Panc1 (cell line): ENCODE measurements at regions not wholly inside any gene's neighbourhood (a gene's known extent, or its start where the extent isn't known, plus 50 kb on each side); places are given as distances from the start of the nearest gene placed in this dataset.

Experiments
- ATAC-seq: fragments of 200-7000 bp; cut with Tn5 transposase; 2 replicates; pipeline ENCODE4 v1.9.1; 2020; ENCODE audit warnings: mild to moderate bottlenecking, moderate library complexity
- BruUV-seq: library from RNA; stranded (reverse); fragments of 400-500 nt; replicated peaks from 2 replicates; lab custom pipeline; 2021; lab: Mats Ljungman, UMichigan
- CTCF ChIA-PET: fragments of 300-600 bp; sonication (Branson Sonifier 250); formaldehyde crosslinking; loops from one replicate; lab custom pipeline; 2022; ENCODE audit warnings: antibody characterized with exemption; lab: Charles Lee
- POLR2A ChIA-PET: fragments of 300-600 bp; sonication (Branson Sonifier 250); formaldehyde crosslinking; loops from one replicate; lab custom pipeline; 2022; ENCODE audit warnings: antibody characterized with exemption; lab: Charles Lee
- DNase-seq: peaks from one replicate; pipeline ENCODE4 v3.0.0-alpha.2; 2010; ENCODE audit warnings: low read depth, low spot score
- H3K27ac ChIP-seq: 2 replicates; pipeline ENCODE4 v1.5.1; 2011; ENCODE audit warnings: mild to moderate bottlenecking, low read length, inconsistent platforms
- H3K27me3 ChIP-seq: fragments of 200-500 bp; sonication (Bioruptor generic); 2 replicates; pipeline ENCODE4 v1.6.0; 2014; ENCODE audit warnings: low read length, inconsistent platforms; ENCODE audit not compliant: control insufficient read depth, insufficient read depth
- H3K36me3 ChIP-seq: fragments of 200-500 bp; sonication (Bioruptor generic); 2 replicates; pipeline ENCODE4 v1.5.1; 2014; ENCODE audit warnings: inconsistent platforms, mild to moderate bottlenecking, low read length, moderate library complexity; ENCODE audit not compliant: control insufficient read depth, insufficient read depth
- H3K4me1 ChIP-seq: 2 replicates; pipeline ENCODE4 v1.5.1; 2011; ENCODE audit warnings: inconsistent platforms, mild to moderate bottlenecking, low read length, moderate library complexity; ENCODE audit not compliant: control insufficient read depth, insufficient read depth
- H3K4me3 ChIP-seq, 2 experiments: 2 replicates each; pipeline ENCODE4 v1.5.1; 2011 to 2012; ENCODE audit warnings: low read depth in 2 of 2, low read length in 2 of 2, mild to moderate bottlenecking in 2 of 2, inconsistent platforms in 1 of 2, moderate library complexity in 1 of 2
- H3K9me3 ChIP-seq: fragments of 200-500 bp; sonication (Bioruptor generic); 2 replicates; pipeline ENCODE4 v1.5.1; 2014; ENCODE audit warnings: low read depth, mild to moderate bottlenecking, inconsistent platforms, low read length, moderate library complexity; ENCODE audit not compliant: control insufficient read depth, insufficient read depth
- CTCF ChIP-seq: fragments of 450-650 bp; IDR thresholded peaks from 2 replicates; pipeline ENCODE4 v1.5.1; 2017; ENCODE audit warnings: mild to moderate bottlenecking
- POLR2AphosphoS5 ChIP-seq: IDR thresholded peaks from 2 replicates; pipeline ENCODE4 v1.6.1; 2012; ENCODE audit warnings: mild to moderate bottlenecking, low read depth, low read length, moderate library complexity
- SIN3A ChIP-seq: IDR thresholded peaks from 2 replicates; pipeline ENCODE4 v1.6.1; 2012; ENCODE audit warnings: low read depth, mild to moderate bottlenecking, low read length, moderate library complexity, borderline replicate concordance; ENCODE audit not compliant: insufficient read depth
- TCF7L2 ChIP-seq: IDR thresholded peaks from 2 replicates; pipeline ENCODE4 v1.6.1; 2011; ENCODE audit warnings: mild to moderate bottlenecking, low read depth, low read length, inconsistent platforms
- in situ Hi-C: cut with HindIII; loops from 2 replicates; pipeline ENCODE4 v1.10.0; 2016; ENCODE audit warnings: low sequenced_read_pairs, low pct_unique_long_range_greater_than_20kb
- intact Hi-C: fragments of 100-400 bp; cut with micrococcal nuclease; formaldehyde crosslinking; loops from one replicate; pipeline ENCODE4 v1.10.0; 2022; ENCODE audit not compliant: unreplicated experiment
- TF ChIP-seq, protein P1 (sequence below), 2 experiments: IDR thresholded peaks; 2 replicates each; pipeline ENCODE4 v1.6.1; 2011 to 2012; ENCODE audit warnings: low read depth in 2 of 2, control low read depth in 1 of 2, low read length in 1 of 2, mild to moderate bottlenecking in 1 of 2, moderate library complexity in 1 of 2; ENCODE audit not compliant: insufficient read depth in 1 of 2

DNA sequence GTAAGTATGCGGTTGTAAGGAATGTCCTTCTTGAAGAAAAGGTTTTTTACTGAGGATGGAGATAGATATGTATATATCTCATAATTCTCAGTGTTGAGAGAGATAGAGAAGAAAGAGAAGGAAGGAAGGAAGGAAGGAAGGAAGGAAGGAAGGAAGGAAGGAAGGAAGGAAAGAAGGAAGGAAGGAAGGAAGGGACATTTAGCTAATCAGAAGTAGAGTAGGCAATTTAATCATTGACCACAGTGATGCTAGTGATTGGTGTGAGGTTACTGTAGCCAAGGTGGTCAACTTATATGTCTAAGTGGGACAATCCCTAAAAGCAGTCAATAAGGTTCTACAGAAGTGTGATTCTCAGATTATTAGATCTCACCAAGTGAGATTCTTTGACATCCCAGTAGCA, 751.8 kb upstream of the CBLB start:
- H3K27ac ChIP-seq = no peak overlapping the region
- BruUV-seq = no TSS peak
- no peak for TF ChIP-seq POLR2AphosphoS5
- in situ Hi-C loops = no loop called here
- H3K4me1 ChIP-seq = no peaks in the 10 kb centered on the region
- ATAC-seq (no peak), DNase-seq (no peak)
- H3K36me3 ChIP-seq = no peaks in the 10 kb centered on the region
- H3K27me3 ChIP-seq = no peaks in the 10 kb centered on the region
- H3K4me3 ChIP-seq = no peak overlapping the region
- intact Hi-C loops = no loop called here
- peaks cover 5% of the 10 kb centered on the region; the same call in 1 of the 2 replicates for H3K9me3 ChIP-seq
- ChIA-PET POLR2A (no interaction called here), CTCF (interaction anchor here (0.6 kb wide), 1 partner anchor 276 kb away, joined by 4 read pairs; no protein-coding TSS in a partner anchor)

- ChIA-PET CTCF (no interaction called here), POLR2A (no interaction called here)
- no TSS peak for BruUV-seq
- Histone ChIP-seq H3K27me3 (no peaks in the 10 kb centered on the region), H3K36me3 (no peaks in the 10 kb centered on the region), H3K4me3 (no peak overlapping the region), H3K4me1 (no peaks in the 10 kb centered on the region), H3K9me3 (peaks cover 5% of the 10 kb centered on the region; the same call in 1 of the 2 replicates), H3K27ac (no peak overlapping the region)
- TF ChIP-seq SIN3A = no peak
- TF ChIP-seq POLR2AphosphoS5 = no peak
- no peak for TF ChIP-seq TCF7L2
- TF ChIP-seq CTCF = no peak
- TF ChIP-seq, protein P1, sequence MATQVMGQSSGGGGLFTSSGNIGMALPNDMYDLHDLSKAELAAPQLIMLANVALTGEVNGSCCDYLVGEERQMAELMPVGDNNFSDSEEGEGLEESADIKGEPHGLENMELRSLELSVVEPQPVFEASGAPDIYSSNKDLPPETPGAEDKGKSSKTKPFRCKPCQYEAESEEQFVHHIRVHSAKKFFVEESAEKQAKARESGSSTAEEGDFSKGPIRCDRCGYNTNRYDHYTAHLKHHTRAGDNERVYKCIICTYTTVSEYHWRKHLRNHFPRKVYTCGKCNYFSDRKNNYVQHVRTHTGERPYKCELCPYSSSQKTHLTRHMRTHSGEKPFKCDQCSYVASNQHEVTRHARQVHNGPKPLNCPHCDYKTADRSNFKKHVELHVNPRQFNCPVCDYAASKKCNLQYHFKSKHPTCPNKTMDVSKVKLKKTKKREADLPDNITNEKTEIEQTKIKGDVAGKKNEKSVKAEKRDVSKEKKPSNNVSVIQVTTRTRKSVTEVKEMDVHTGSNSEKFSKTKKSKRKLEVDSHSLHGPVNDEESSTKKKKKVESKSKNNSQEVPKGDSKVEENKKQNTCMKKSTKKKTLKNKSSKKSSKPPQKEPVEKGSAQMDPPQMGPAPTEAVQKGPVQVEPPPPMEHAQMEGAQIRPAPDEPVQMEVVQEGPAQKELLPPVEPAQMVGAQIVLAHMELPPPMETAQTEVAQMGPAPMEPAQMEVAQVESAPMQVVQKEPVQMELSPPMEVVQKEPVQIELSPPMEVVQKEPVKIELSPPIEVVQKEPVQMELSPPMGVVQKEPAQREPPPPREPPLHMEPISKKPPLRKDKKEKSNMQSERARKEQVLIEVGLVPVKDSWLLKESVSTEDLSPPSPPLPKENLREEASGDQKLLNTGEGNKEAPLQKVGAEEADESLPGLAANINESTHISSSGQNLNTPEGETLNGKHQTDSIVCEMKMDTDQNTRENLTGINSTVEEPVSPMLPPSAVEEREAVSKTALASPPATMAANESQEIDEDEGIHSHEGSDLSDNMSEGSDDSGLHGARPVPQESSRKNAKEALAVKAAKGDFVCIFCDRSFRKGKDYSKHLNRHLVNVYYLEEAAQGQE (IDR thresholded peaks at IDR 0.05; ENCODE audit: insufficient read depth in 1 of 2, low read depth in 2 of 2, low read length in 1 of 2) = no peak
- in situ Hi-C loops = no loop called here
- no peak for DNase-seq
- no peak for ATAC-seq
- intact Hi-C loops = no loop called here
Measured at GRCh38 chr3:106624154-106624553, 753.1 kb upstream of the CCDC54 start.

GRCh38 chr3:106628407-106628806, 748.8 kb upstream of the CCDC54 start:
- ChIA-PET CTCF (no interaction called here), POLR2A (no interaction called here)
- TF ChIP-seq, protein P1 (IDR thresholded peaks at IDR 0.05; ENCODE audit: insufficient read depth in 1 of 2, low read depth in 2 of 2, low read length in 1 of 2) = no peak
- TF ChIP-seq CTCF (no peak), TCF7L2 (no peak), POLR2AphosphoS5 (no peak), SIN3A (no peak)
- ATAC-seq = no peak
- in situ Hi-C loops (no loop called here), intact Hi-C loops (no loop called here)
- DNase-seq = no peak
- Histone ChIP-seq H3K36me3 (no peaks in the 10 kb centered on the region), H3K4me1 (no peaks in the 10 kb centered on the region), H3K27me3 (no peaks in the 10 kb centered on the region), H3K27ac (no peak overlapping the region), H3K4me3 (no peak overlapping the region), H3K9me3 (peaks cover 5% of the 10 kb centered on the region; the same call in 1 of the 2 replicates)
- BruUV-seq = no TSS peak
